ENCODE measurements at regions not wholly inside any gene's neighbourhood (a gene's known extent, or its start where the extent isn't known, plus 50 kb on each side); places are given as distances from the start of the nearest gene placed in this dataset.

DNA sequence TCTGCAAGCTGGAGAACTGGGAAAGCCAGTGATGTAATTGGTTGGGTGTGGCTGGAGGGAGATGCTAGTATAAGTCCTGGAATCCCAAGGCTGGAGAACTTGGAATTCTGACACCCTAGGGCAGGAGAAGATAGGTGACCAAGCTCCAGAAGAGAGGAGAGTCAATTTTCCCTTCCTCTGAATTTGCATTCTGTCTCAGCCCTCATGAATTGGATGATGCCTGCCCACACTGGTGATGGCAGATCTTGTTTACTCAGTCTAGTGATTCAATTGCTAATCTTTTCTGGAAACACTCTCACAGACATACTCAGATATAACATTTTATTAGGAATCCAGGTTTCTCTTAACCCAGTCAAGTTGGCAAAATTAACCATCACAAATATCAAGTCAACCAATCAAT is 287.2 kb downstream of the RDH14 start:
- H4K91ac ChIP-seq (ENCODE audit: insufficient read depth, low read depth, low read length) = no peak overlapping the region
- H2BK15ac ChIP-seq (ENCODE audit: low read depth, low read length) = no peak overlapping the region
- no peak overlapping the region for H4K5ac ChIP-seq (ENCODE audit: low read depth, low read length)
- ATAC-seq (ENCODE audit: low read depth) (no peak), DNase-seq (no peak)
- no peak overlapping the region for H3K4me2 ChIP-seq (ENCODE audit: low read depth, low read length)
- POLR2A ChIA-PET (ENCODE audit: unreplicated experiment) = no interaction called here
- H3K9me3 ChIP-seq (ENCODE audit: control insufficient read depth, insufficient read depth, low read length) = no peaks in the 10 kb centered on the region
- no peak overlapping the region for H3K4ac ChIP-seq (ENCODE audit: low read depth, low read length)
- 0 out of 2 replicates have a peak, but pooled peaks cover 2% of the 10 kb centered on the region for H3K4me1 ChIP-seq (ENCODE audit: control insufficient read depth, insufficient read depth, low read length)
- no peak overlapping the region for H3K4me3 ChIP-seq (ENCODE audit: insufficient read depth, low read depth, low read length)
- H2AK5ac ChIP-seq (ENCODE audit: low read depth, low read length) = no peak overlapping the region
- BruUV-seq (replicated peaks) = no TSS peak
- H2BK5ac ChIP-seq (ENCODE audit: low read depth, low read length, poor library complexity, severe bottlenecking) = no peak overlapping the region
- H3K18ac ChIP-seq (ENCODE audit: low read depth, low read length) = no peak overlapping the region
- no peak overlapping the region for H4K8ac ChIP-seq (ENCODE audit: low read depth in 2 of 2, low read length in 2 of 2)
- CTCF ChIA-PET = no interaction called here
- H2AK9ac ChIP-seq (replicated peaks; ENCODE audit: low read depth, low read length, poor library complexity) = no peak overlapping the region
- H4K20me1 ChIP-seq (ENCODE audit: insufficient read depth, low read length) = no peaks in the 10 kb centered on the region
- no peak overlapping the region for H3K27ac ChIP-seq (ENCODE audit: insufficient read depth, low read length)
- intact Hi-C loops (cut with micrococcal nuclease) = no loop called here
- no peak overlapping the region for H3K14ac ChIP-seq (replicated peaks; ENCODE audit: low read depth, low read length)
- no peak overlapping the region for H3K9ac ChIP-seq (ENCODE audit: low read depth, low read length)
- H2AFZ ChIP-seq (replicated peaks; ENCODE audit: low read length, poor library complexity) = no peak overlapping the region
- no peak overlapping the region for H2BK120ac ChIP-seq (ENCODE audit: low read depth, low read length)
- no peaks in the 10 kb centered on the region for H3K27me3 ChIP-seq (ENCODE audit: control insufficient read depth, insufficient read depth, low read length)
- H2BK20ac ChIP-seq (ENCODE audit: low read depth, low read length) = no peak overlapping the region
- no peak overlapping the region for H3K56ac ChIP-seq (ENCODE audit: extremely low read depth, insufficient read depth, low read length)
- dilution Hi-C loops (cut with HindIII; ENCODE audit: low sequenced_read_pairs, unreplicated experiment) = no loop called here
- in situ Hi-C loops (cut with MboI; ENCODE audit: low sequenced_read_pairs) = no loop called here
- no peaks in the 10 kb centered on the region for H3K9me1 ChIP-seq (ENCODE audit: insufficient read depth, low read length)
- no peaks in the 10 kb centered on the region for H3K79me1 ChIP-seq (ENCODE audit: low read depth in 1 of 2, low read length in 2 of 2)
- no peaks in the 10 kb centered on the region for H3K36me3 ChIP-seq (ENCODE audit: control insufficient read depth, insufficient read depth, low read length)
- no peak overlapping the region for H3K23ac ChIP-seq (ENCODE audit: low read depth, low read length)
- TF ChIP-seq RCOR1 (IDR thresholded peaks at IDR 0.05; ENCODE audit: insufficient replicate concordance, low read length) = no peak
- TF ChIP-seq, protein P1, sequence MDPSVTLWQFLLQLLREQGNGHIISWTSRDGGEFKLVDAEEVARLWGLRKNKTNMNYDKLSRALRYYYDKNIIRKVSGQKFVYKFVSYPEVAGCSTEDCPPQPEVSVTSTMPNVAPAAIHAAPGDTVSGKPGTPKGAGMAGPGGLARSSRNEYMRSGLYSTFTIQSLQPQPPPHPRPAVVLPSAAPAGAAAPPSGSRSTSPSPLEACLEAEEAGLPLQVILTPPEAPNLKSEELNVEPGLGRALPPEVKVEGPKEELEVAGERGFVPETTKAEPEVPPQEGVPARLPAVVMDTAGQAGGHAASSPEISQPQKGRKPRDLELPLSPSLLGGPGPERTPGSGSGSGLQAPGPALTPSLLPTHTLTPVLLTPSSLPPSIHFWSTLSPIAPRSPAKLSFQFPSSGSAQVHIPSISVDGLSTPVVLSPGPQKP (IDR thresholded peaks at IDR 0.05; ENCODE audit: borderline replicate concordance, low read depth, low read length) = no peak

Data from IMR-90 (cell line).